Stimulated activated CD4-positive, alpha-beta T cell treated with anti-CD3 and anti-CD28 coated beads, Interleukin-2, amount 100 ng/mL, for 48 hours (primary cell): ENCODE measurements at regions not wholly inside any gene's neighbourhood (a gene's known extent, or its start where the extent isn't known, plus 50 kb on each side); places are given as distances from the start of the nearest gene placed in this dataset.

Experiments used
- DNase-seq, 2 donors: peaks; one replicate each; pipeline ENCODE4 v3.0.0-alpha.2; 2020

- no peak for DNase-seq
Measured at GRCh38 chr20:24376311-24377099, 92.9 kb upstream of the SYNDIG1 start.

GRCh38 chr20:24373372-24373771, 96.1 kb upstream of the SYNDIG1 start:
- no peak for DNase-seq

GRCh38 chr20:24370911-24371695, 98.3 kb upstream of the SYNDIG1 start:
- DNase-seq, result no peak

- no peak for DNase-seq
Measured at GRCh38 chr20:24370249-24370648, 99.2 kb upstream of the SYNDIG1 start.

GRCh38 chr20:24368253-24368652, 101.2 kb upstream of the SYNDIG1 start:
- DNase-seq, result no peak

GRCh38 chr20:24366336-24367004, 103.0 kb upstream of the SYNDIG1 start:
- no peak for DNase-seq

GRCh38 chr20:24365670-24366069, 103.8 kb upstream of the SYNDIG1 start:
- no peak for DNase-seq

GRCh38 chr20:24364482-24364881, 104.9 kb upstream of the SYNDIG1 start:
- DNase-seq, result no peak

GRCh38 chr20:24363031-24363430, 106.4 kb upstream of the SYNDIG1 start:
- no peak for DNase-seq

- no peak for DNase-seq
Measured at GRCh38 chr20:24362080-24362479, 107.3 kb upstream of the SYNDIG1 start.

GRCh38 chr20:24361541-24361940, 107.9 kb upstream of the SYNDIG1 start:
- no peak for DNase-seq

GRCh38 chr20:24360531-24360930, 108.9 kb upstream of the SYNDIG1 start:
- DNase-seq, result no peak

- DNase-seq, result no peak
Measured at GRCh38 chr20:24359321-24360027, 110.0 kb upstream of the SYNDIG1 start.

GRCh38 chr20:24357931-24358330, 111.5 kb upstream of the SYNDIG1 start:
- DNase-seq, result no peak

- no peak for DNase-seq
Measured at GRCh38 chr20:24357177-24357576, 112.3 kb upstream of the SYNDIG1 start.

GRCh38 chr20:24353135-24353690, 116.2 kb upstream of the SYNDIG1 start:
- no peak for DNase-seq

- DNase-seq, result no peak
Measured at GRCh38 chr20:24350923-24351368, 118.5 kb upstream of the SYNDIG1 start.

- no peak for DNase-seq
Measured at GRCh38 chr20:24341781-24342180, 127.6 kb upstream of the SYNDIG1 start.

- no peak for DNase-seq
Measured at GRCh38 chr20:24340933-24341332, 128.5 kb upstream of the SYNDIG1 start.

- DNase-seq, result no peak
Measured at GRCh38 chr20:24339210-24339641, 130.2 kb upstream of the SYNDIG1 start.

- DNase-seq, result no peak
Measured at GRCh38 chr20:24337551-24337950, 131.9 kb upstream of the SYNDIG1 start.

- no peak for DNase-seq
Measured at GRCh38 chr20:24337069-24337468, 132.4 kb upstream of the SYNDIG1 start.

GRCh38 chr20:24334830-24335229, 134.6 kb upstream of the SYNDIG1 start:
- no peak for DNase-seq
